ENCODE measurements at regions not wholly inside any gene's neighbourhood (a gene's known extent, or its start where the extent isn't known, plus 50 kb on each side); places are given as distances from the start of the nearest gene placed in this dataset.
"Not testable (repeated sequence)": the region's sequence is repeated elsewhere in the genome, so short reads cannot be mapped to it uniquely, and the experiment has no call there.

- DNase-seq: no peak
These were observed 194.3 kb downstream of the RTP5 start for GRCh38 chr2:242063850-242064249.

GRCh38 chr2:242064364-242065250 is 195.1 kb downstream of the RTP5 start:
- intact Hi-C loops (cut with DNase I): no loop called here
- TF ChIP-seq POLR2A (IDR thresholded peaks at IDR 0.05) (no peak), POLR2AphosphoS5 (IDR thresholded peaks at IDR 0.05) (no peak), CTCF (IDR thresholded peaks at IDR 0.05) (no peak), EP300 (IDR thresholded peaks at IDR 0.05) (no peak)
- WGBS, 2 donors: 86 to 91% methylated on average over 19 of the region's 19 CpGs
- H3K4me3 ChIP-seq: no peak overlapping the region
- no peak overlapping the region for H3K27ac ChIP-seq
- DNase-seq: no peak
- H3K36me3 ChIP-seq: no peaks in the 10 kb centered on the region
- H3K27me3 ChIP-seq: peaks cover 0 to 19% (median 2%) of the 10 kb centered on the region in 3 donors
- H3K9me3 ChIP-seq: peaks cover 0 to 4% (median 0%) of the 10 kb centered on the region in 4 donors
- no peaks in the 10 kb centered on the region for H3K4me1 ChIP-seq

More at GRCh38 chr2:242063850-242064249, 194.3 kb downstream of the RTP5 start:
- 88 to 93% methylated on average over 7 of the region's 7 CpGs for WGBS, 2 donors
- Histone ChIP-seq H3K4me3 (no peak overlapping the region), H3K36me3 (no peaks in the 10 kb centered on the region), H3K4me1 (no peaks in the 10 kb centered on the region), H3K27me3 (peaks cover 0 to 13% (median 2%) of the 10 kb centered on the region in 3 donors), H3K27ac (no peak overlapping the region), H3K9me3 (peaks cover 0 to 4% (median 0%) of the 10 kb centered on the region in 4 donors)
- intact Hi-C loops (cut with DNase I): no loop called here
- TF ChIP-seq CTCF (IDR thresholded peaks at IDR 0.05) (no peak), POLR2AphosphoS5 (IDR thresholded peaks at IDR 0.05) (no peak), POLR2A (IDR thresholded peaks at IDR 0.05) (no peak), EP300 (IDR thresholded peaks at IDR 0.05) (no peak)

- peaks cover 0 to 2% (median 0%) of the 10 kb centered on the region in 4 donors for H3K9me3 ChIP-seq
- peaks cover 0 to 19% (median 2%) of the 10 kb centered on the region in 3 donors for H3K27me3 ChIP-seq
- H3K4me1 ChIP-seq: no peaks in the 10 kb centered on the region
- no peak overlapping the region for H3K4me3 ChIP-seq
- WGBS, 2 donors: 55 to 64% methylated on average over 11 of the region's 11 CpGs
- intact Hi-C loops (cut with DNase I): no loop called here
- TF ChIP-seq CTCF (IDR thresholded peaks at IDR 0.05) (no peak), EP300 (IDR thresholded peaks at IDR 0.05) (no peak), POLR2A (IDR thresholded peaks at IDR 0.05) (no peak), POLR2AphosphoS5 (IDR thresholded peaks at IDR 0.05) (no peak)
- no peaks in the 10 kb centered on the region for H3K36me3 ChIP-seq
- no peak for DNase-seq
- no peak overlapping the region for H3K27ac ChIP-seq
These were observed 195.9 kb downstream of the RTP5 start for GRCh38 chr2:242065426-242065825.

GRCh38 chr2:242069018-242069417 is 199.5 kb downstream of the RTP5 start:
- H3K4me3 ChIP-seq: no peak overlapping the region
- TF ChIP-seq POLR2A (IDR thresholded peaks at IDR 0.05): no peak
- no peak for TF ChIP-seq POLR2AphosphoS5 (IDR thresholded peaks at IDR 0.05)
- no peak for TF ChIP-seq EP300 (IDR thresholded peaks at IDR 0.05)
- TF ChIP-seq CTCF (IDR thresholded peaks at IDR 0.05): no peak
- peaks cover 0 to 19% (median 2%) of the 10 kb centered on the region in 3 donors for H3K27me3 ChIP-seq
- no peaks in the 10 kb centered on the region for H3K36me3 ChIP-seq
- intact Hi-C loops (cut with DNase I): no loop called here
- H3K9me3 ChIP-seq: no peaks in the 10 kb centered on the region
- no peak for DNase-seq
- peak overlapping the region in 3 of 4 donors; percentile 14 to 44 (median 27) for H3K27ac ChIP-seq
- WGBS, 2 donors: 91 to 94% methylated on average over 7 of the region's 7 CpGs
- no peaks in the 10 kb centered on the region for H3K4me1 ChIP-seq

- H3K9me3 ChIP-seq; intact Hi-C loops (cut with DNase I); H3K36me3 ChIP-seq; H3K4me3 ChIP-seq; DNase-seq; H3K4me1 ChIP-seq: not testable (repeated sequence)
- WGBS, 2 donors: 13 to 58% methylated on average over 12 of the region's 12 CpGs
- H3K27ac ChIP-seq: peak overlapping the region in 2 of 4 donors; percentile 17 to 27
- peaks cover 0 to 14% (median 0%) of the 10 kb centered on the region in 3 donors for H3K27me3 ChIP-seq
These were observed 200.4 kb downstream of the RTP5 start for GRCh38 chr2:242069938-242070395.

- Histone ChIP-seq H3K27ac (peak overlapping the region in 1 of 4 donors; percentile 27), H3K27me3 (peaks cover 0 to 19% (median 0%) of the 10 kb centered on the region in 3 donors)
- DNase-seq; H3K9me3 ChIP-seq; intact Hi-C loops (cut with DNase I); H3K4me3 ChIP-seq; H3K36me3 ChIP-seq; H3K4me1 ChIP-seq: not testable (repeated sequence)
- WGBS, 2 donors: 85 to 89% methylated on average over 11 of the region's 11 CpGs
These were observed 201.2 kb downstream of the RTP5 start for GRCh38 chr2:242070726-242071125.

GRCh38 chr2:242071377-242071776 is 201.8 kb downstream of the RTP5 start:
- DNase-seq; intact Hi-C loops (cut with DNase I); H3K9me3 ChIP-seq; H3K27ac ChIP-seq; H3K36me3 ChIP-seq; H3K4me1 ChIP-seq; H3K4me3 ChIP-seq: not testable (repeated sequence)
- 90 to 93% methylated on average over 7 of the region's 7 CpGs for WGBS, 2 donors
- H3K27me3 ChIP-seq: peaks cover 0 to 19% (median 0%) of the 10 kb centered on the region in 3 donors

- intact Hi-C loops (cut with DNase I): not testable (repeated sequence)
These were observed 202.4 kb downstream of the RTP5 start for GRCh38 chr2:242071936-242072335.

More at GRCh38 chr2:242071936-242072335, 202.4 kb downstream of the RTP5 start:
- not testable (repeated sequence) for H3K36me3 ChIP-seq, H3K9me3 ChIP-seq, DNase-seq, H3K4me1 ChIP-seq, H3K4me3 ChIP-seq, H3K27ac ChIP-seq
- 88 to 92% methylated on average over 11 of the region's 11 CpGs for WGBS, 2 donors
- peaks cover 0 to 19% (median 0%) of the 10 kb centered on the region in 3 donors for H3K27me3 ChIP-seq
